NCI-H1092 (cell line): ENCODE measurements at regions not wholly inside any gene's neighbourhood (a gene's known extent, or its start where the extent isn't known, plus 50 kb on each side); places are given as distances from the start of the nearest gene placed in this dataset.
"Not testable (repeated sequence)": the region's sequence is repeated elsewhere in the genome, so short reads cannot be mapped to it uniquely, and the experiment has no call there.

Source experiments
- DNase-seq: peaks from one replicate; lab custom pipeline; 2025; lab: John Stamatoyannopoulos, UW

- no peak for DNase-seq
Observed at GRCh38 chr12:30345744-30346471, 349.8 kb downstream of the IPO8 start.

DNA sequence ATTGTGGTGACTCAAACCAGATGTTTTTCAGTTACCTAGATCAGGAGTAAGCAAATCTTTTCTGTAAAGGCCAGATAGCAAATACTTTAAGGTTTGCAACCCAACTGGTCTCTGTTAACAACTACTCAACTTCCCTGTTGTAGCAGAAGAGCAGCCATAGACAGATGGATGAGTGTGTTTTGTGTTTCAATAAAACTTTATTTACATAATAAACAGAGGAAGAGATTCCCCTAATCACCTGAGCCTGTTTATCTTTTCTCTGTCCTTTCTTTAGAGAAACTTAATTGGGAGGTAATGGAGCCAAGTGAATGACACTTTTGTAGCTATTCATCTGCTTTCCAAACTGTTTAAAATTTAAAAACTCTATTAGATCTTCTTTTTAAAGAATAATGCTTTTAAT, 365.1 kb downstream of the IPO8 start:
- no peak for DNase-seq

- DNase-seq, result no peak
Observed at GRCh38 chr12:30329281-30329680, 366.4 kb downstream of the IPO8 start.

- no peak for DNase-seq
Observed at GRCh38 chr12:30323008-30323407, 372.7 kb downstream of the IPO8 start.

- no peak for DNase-seq
Observed at GRCh38 chr12:30320561-30320960, 375.1 kb downstream of the IPO8 start.

- DNase-seq, result no peak
Observed at GRCh38 chr12:30314506-30315100, 381.1 kb downstream of the IPO8 start.

GRCh38 chr12:30308010-30308717, 387.5 kb downstream of the IPO8 start:
- DNase-seq, result no peak

DNA sequence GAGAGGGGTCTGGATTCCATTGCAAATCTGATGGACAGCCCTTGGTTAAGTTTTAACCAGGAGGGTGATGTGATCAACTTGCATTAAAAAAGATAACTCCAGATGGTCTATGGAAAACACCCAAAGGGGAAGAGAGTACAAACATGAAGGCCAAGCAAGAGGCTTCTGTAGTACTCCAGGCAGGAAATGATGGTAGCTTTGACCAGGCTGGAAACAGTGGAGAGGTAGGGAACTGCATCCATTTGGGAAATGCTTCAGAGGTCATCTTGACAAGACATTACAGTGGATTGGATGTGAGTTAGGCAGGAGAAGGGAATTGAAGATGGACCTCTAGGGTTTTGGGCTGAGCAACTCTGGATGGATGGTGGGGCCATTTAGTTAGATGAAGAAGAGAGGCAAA, 391.1 kb downstream of the IPO8 start:
- no peak for DNase-seq

DNA sequence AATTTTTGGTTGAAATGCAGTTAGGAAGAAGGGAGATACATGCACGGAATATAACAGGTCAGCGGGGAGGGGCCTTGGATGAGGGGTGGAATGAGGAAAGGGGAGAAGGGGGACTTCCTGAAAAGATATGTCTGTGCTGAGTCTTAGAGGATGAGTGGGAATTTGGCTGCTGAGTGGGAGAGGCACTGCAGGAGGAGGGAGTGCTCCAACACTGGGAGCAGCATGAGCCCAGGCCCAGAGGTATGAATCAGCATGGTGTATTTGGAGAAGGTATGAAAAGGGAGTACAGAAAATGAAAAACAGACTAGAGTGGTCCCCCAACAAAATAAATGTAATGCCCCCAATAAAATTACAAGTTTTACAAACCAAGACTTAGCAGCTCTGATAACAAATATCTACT, 394.4 kb downstream of the IPO8 start:
- DNase-seq, result no peak

- no peak for DNase-seq
Observed at GRCh38 chr12:30296486-30296885, 399.2 kb downstream of the IPO8 start.

DNA sequence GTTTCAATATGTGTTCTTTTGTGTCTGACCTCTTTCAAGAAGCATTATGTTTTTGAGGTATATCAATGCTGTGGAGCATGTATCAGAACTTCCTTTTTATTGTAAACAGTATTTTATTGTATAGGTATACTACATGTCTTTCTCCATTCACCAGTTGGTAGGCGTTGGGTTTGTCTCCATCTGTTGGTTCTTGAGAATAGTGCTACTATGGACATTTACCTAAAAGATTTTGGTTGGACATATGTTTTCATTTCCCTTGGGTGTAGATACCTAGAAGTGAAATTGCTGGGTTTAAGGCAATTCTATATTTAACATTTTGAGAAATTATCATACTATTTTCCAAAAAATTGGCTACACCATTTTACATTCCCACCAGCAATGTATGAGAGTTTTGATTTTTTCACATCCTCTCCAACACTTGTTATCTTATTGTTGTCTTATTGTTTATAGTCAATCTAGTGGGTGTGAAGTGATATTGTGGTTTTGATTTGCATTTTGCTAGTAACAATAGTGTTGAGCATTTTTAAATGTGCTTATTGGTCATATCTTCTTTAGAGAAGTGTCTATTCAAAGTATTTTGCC, 409.2 kb downstream of the IPO8 start:
- peak; percentile 33 for DNase-seq

DNA sequence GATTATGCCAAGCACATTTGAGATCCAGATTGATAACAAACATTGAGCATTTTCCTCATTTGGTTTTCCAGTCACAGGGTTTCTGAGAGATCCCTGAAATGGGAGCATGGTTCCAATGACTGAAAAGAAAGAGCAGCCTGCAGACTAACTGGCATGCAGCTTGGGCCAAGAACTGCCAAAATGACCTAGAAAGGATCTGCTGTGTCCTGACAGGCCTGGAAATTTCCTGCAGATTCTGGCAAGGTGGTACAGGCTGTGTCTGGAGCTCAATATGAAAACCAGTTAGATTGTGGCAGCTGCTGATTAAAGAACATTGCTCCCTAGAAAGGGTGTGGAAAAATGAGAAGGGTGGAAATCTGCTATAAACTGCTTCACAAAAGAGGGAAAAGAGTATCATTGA, 417.3 kb downstream of the IPO8 start:
- DNase-seq, result no peak

DNA sequence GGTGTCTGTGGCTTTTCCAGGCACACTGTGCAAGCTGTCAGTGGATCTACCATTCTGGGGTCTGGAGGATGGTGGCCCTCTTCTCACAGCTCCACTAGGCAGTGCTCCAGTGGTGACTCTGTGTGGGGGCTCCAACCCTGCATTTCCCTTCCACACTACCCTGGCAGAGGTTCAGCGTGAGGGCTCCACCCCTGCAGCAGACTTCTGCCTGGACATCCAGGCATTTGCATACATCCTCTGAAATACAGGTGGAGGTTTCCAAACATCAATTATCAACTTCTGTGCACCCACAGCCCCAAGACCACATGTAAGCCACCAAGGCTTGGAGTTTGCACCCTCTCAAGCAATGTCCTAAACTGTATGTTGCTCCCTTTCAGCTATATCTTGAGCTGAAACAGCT, 423.2 kb downstream of the IPO8 start:
- DNase-seq, result not testable (repeated sequence)

- DNase-seq, result no peak
Observed at GRCh38 chr12:30269496-30269895, 426.2 kb downstream of the IPO8 start.

DNA sequence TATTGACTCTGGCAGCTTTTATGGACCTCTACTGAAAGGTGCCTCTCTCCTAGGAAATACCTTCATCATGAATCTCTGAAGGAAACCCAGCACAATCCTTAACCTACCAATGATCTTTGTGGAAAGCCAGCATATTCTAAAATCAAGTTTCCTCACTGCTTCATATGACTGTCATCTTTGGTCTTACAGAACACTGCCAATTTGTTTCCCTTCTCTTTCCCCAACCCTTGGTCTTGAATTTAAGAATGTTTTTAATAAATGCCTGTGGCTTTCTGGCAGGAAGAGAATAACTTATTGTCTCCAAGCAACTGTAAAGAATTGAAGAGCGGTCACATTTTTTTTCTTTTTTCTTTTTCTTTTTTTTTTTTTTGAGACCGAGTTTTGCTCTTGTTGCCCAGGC, 427.6 kb downstream of the IPO8 start:
- no peak for DNase-seq

DNA sequence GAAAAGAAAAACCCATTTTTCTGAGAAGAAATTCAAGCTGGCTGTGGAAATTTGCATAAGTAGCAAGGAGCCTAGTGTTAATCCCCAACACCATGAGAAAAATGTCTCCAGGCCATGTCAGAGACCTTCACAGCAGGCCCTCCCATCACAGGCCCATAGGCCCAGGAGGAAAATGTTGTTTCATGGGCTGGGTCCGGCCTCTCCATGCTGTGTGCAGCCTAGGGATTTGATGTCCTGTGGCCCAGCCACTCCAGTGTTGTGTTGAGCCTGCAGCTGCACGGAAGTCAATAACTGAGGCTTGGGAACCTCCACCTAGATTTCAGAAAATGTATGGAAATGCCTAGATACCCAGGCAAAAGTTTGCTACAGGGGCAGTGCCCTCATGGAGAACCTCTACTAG, 432.2 kb downstream of the IPO8 start:
- DNase-seq, result no peak

DNA sequence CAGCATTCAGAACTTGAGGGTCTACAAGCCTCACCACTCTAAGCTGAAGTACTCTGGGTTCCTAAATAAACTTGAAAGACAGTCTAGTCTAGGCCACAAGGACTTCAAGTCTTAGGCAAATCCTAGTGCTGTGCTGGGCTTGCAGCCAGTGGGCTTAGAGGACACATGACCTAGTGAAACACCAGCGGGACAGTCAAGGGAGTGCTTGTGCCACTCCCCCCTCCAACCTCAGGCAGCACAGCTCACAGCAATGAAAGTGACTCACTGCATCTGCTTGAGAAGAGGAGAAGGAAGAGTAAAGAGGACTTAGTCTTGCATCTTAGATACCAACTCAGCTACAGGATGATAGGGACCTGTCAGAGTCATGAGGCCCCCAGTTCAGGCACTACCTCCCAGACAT, 438.1 kb downstream of the IPO8 start:
- DNase-seq, result no peak

GRCh38 chr12:30251546-30251945, 444.1 kb downstream of the IPO8 start:
- no peak for DNase-seq

GRCh38 chr12:30243426-30243825, 452.2 kb downstream of the IPO8 start:
- no peak for DNase-seq

DNA sequence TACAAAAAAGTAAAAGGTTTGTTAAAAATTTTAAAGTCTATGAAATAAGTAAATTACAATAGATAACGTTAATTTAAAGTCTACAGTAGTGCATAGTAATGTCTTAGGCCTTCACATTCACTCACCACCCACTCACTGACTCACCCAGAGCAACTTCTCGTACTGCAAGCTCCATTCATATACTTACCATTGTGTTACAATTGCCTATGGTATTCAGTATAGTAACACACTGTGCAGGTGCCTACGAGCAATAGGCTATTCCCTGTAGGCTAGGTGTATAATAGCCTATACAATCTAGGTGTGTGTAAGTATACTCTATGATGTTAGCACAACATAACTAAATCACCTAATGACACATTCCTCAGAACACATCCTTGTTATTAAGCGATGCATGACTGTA, 435.3 kb upstream of the TMTC1 start:
- no peak for DNase-seq

- DNase-seq, result no peak
Observed at GRCh38 chr12:30218073-30218472, 434.3 kb upstream of the TMTC1 start.

DNA sequence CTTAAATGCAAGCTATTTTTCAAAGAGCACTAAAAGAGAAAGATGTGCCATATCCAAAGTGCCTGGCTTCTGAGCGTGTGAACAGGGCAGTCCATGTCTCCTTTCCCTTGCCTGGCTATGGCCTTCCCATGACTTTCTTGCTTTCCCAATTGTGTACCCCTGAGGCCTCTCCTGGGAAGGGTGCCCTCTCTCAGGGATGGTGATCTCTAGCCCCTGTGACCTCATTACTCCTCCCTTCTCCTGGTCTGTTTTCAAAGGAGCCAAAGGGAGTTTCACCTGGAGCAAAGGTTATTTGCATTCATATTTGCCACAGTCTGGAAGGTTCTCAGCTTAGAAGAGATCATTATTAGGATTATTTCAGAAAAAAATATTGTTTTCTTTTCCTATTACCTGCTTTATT, 429.4 kb upstream of the TMTC1 start:
- no peak for DNase-seq

- DNase-seq, result no peak
Observed at GRCh38 chr12:30211743-30212142, 428.0 kb upstream of the TMTC1 start.
